ENCODE measurements at regions not wholly inside any gene's neighbourhood (a gene's known extent, or its start where the extent isn't known, plus 50 kb on each side); places are given as distances from the start of the nearest gene placed in this dataset.

- TF ChIP-seq ZNF565 (CRISPR knock-in tag; conservative IDR thresholded peaks at IDR 0.05; ENCODE audit: low read depth) (no peak), ZFP30 (CRISPR knock-in tag; IDR thresholded peaks at IDR 0.05) (no peak)
These were observed 84.2 kb downstream of the TTLL2 start for GRCh38 chr6:167409079-167409478.

All from SK-N-SH treated with all-trans-retinoic acid at 6 μM for 48 hours (cell line).